ENCODE measurements at regions not wholly inside any gene's neighbourhood (a gene's known extent, or its start where the extent isn't known, plus 50 kb on each side); places are given as distances from the start of the nearest gene placed in this dataset.

DNA sequence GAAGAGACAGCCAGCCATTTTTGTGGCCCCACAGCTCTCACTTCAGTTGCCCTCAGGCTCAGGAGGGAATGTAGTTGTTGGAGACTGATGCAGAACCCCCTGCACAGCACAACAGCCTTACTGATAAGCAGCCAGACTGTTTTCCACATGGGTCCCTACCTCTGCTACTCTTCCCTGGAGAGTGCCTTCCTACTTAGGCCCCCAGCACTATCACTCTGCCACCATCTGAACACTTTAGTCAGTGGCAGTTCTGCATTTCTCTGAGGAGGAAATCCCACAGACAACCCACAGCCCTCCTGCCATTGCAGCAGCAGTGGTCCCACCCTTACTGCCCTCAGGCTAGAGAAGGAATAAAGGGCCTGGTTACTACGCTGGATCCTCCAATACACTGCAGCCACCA, 61.8 kb upstream of the PTPRD start:
- no peak for DNase-seq

DNA sequence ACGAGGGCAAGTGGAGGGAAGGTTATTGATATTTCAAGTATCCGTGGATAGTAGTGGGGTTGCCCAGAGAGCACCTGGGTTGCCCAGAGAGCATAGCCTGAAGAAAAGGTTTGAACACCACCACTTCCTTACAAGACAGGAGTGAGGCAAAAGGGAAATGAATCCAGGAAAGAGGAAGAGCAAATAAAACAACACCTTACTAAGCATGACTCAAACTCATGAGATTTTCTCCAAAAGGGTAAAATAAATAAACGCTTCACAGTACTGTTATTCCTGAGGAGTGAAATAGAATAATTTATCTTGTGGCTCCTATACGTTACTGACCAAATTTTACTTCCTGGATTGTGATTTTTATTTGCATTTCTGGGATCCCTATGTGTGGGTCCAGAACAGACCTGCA, 65.2 kb upstream of the PTPRD start:
- no peak for DNase-seq

DNA sequence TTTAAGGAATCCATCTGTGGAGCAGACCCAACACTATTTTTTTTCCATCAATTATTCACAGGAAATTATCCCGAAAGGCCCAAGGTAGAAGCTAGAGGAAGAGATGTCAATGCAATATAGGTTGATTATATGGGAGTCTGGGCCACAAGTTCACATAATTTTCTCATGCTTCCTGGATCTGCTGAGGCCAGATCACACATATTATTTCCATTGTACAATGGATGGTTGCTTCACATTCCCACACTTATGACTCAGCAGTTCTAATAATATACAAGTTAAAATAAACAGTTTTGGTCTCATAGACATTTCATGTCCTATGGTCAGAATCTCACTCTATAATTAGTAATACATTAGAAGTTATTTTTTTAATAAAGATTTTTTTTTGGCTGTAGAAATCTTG, 66.0 kb upstream of the PTPRD start:
- no peak for DNase-seq

DNA sequence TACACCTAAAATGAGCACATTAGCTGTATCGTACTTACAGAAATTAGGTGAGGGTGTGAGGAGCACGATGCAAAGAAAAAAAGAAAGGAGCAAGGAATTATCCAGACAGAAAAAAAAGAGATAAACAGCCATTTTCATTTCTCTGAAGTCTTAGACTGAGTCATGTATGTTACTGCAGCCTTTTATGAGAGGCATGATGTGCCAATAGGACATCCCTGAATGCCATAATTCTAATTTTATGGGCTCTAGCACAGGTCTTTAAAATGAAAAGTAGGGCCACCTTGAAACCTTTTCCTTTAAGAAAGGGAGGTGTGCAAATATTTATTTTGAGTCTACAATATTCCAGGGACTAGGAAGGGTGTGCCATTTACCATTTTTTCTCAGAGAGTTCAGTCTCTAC, 74.1 kb upstream of the PTPRD start:
- no peak for DNase-seq

DNA sequence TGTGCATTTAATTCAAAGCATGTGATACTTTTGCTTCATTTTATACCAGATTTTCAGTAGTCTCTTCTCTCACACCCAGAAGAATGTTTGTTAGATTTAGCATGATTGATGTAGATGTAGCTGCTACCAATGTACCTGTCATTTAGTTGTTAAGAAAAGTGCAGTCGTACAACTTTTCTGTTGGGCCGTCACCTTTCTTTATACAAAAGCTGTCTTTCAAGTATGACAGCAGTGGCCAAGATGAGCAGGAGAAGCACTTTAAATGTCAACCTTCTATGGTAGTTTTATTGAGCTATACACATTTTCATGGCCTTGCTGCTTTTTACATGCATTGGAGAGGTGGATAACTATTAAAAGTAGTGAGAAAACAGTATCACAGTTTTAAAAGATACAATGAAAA, 77.7 kb upstream of the PTPRD start:
- no peak for DNase-seq

DNA sequence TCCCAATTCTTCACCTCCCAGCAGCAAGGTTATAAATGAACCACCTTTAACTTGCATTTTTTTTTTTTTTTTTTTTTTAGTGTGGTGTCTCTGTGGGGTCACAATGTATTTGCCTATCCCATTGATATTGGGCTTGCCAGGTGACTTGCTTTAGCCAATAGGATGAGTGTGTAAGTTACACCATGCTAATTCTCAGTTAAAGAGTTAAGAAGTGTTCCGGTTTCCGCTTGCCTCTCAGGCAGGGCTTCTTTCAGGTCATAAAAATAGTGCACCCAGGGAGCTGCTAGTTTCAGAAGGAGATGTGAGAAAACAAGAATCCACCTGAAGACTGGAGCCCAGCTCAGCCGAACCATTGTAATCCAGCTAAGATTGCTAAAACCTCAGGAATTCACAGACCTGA, 84.2 kb upstream of the PTPRD start:
- DNase-seq = no peak

DNA sequence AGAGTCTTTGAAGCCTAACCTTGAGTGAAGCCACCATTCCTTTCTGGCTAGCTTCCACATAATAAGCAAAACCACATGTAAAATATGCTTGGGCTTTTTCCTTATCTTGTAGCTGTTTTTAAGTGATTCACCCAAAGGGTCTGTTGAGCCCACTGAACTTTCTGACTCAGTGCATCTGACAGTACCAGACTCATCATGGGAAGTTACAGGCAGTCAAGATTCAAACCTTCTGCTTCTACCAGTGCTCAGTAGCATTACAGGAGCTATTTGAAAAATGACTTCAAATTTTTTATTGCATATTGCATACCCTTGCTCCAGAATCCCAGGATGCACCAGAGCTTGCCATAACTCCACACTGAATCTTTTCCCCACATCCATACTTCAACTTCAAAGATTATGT, 87.5 kb upstream of the PTPRD start:
- DNase-seq = no peak

DNA sequence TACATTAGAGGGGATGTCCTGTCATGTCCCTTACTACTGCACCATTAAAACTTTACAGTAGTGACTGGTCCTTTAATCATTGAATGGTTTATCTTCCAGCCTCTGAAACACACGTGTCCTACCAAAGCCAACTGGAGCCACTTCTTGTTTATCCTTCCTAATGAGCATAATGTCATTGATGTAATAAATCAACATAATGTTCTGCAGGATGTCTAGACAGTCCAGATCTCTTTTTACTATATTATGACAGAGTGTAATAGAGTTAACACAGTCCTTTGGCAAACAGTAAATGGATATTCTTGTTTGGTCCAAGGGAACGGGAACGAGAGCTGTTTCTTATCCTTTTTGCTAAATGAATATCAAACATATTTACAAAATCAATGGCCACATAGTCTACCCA, 88.1 kb upstream of the PTPRD start:
- no peak for DNase-seq

DNA sequence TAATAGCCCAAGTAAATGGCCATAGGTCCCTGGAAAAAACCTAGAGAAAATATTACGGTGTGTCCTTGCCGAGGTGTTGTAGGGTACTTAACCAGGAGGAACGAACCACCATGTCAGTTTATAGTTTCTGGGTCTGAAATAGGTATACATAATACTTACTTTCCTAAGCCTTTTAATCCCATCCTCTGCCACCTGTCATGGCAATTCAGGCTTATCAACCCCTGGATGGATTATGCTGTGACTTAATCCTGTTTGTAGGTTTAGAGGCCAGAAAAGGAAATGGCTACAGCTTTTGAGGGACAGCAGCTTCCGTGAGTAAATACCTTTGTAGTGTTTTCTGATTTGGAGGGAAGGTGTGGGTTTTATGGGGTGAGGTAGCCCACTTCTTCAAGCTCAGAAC, 89.1 kb upstream of the PTPRD start:
- no peak for DNase-seq

DNA sequence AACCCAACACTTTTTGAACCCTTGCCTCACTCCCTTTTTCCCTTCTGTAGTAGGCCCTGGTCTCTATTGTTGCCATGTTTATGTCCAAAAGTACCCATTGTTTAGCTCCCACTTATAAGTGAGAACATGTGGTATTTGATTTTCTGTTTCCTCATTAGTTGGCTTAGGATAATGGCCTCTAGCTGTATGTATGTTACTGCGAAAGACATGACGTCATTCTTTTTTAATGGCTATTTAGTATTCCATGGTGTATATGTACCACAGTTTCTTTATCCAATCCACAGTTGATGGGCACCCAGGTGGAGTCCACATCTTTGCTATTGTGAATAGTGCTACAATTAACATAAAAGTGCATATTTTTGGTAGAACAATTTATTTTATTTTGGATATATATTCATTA, 90.3 kb upstream of the PTPRD start:
- no peak for DNase-seq

DNA sequence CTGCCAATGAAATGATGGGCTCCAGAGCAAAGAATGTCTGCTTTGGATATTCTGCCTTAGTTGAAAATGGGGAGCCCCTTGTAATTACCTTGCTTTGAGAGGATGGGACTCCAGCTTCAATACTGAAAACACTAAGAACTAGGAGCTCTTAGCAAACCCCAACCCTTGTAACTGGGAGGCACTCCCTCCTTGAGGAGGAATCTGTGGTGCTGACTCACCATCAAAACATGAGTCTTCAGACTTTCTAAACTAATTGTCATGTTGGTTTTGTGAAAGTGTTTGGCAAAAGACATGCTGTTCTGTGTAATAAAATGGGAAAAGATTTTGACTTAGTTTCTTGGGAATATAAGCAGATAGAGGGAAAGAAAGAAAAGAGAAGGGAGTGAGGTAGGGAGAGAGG, 91.9 kb upstream of the PTPRD start:
- DNase-seq = no peak

DNA sequence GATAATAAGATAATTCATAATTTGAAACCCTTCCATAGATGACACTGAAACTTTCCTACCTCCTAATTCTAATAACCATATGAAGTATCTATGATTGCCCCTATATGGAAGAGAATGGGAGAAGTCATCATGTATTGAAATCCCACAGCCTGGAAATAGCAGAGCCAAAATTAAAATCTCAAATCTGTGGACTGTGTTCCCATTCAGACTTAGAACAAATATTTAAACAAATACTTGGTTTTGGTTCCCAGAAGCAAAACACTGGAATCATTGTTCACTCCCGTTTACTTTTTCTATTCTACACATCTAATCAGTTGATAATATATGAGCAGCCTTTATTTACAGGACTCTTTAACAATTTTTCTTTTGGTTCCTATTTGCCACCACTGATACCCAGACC, 92.6 kb upstream of the PTPRD start:
- DNase-seq = no peak

DNA sequence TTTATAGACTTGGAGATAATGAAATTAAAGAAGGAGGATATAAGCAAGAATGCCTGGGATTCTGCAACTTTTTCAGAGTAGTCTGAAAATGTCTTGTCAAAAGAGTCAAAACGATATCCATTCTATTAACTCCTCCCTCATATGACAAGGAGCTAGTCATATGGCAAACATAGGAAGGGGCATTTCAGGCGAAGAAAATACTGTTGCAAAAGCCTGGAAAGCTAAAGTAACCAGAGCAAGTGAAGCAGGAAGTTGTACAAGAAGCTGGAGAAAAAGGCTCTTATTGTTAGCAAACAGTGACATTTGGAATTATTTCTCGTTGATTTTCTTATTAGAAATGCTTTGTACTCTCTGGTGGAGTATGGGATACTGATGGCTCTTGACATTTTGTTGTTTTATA, 94.0 kb upstream of the PTPRD start:
- DNase-seq = no peak

DNA sequence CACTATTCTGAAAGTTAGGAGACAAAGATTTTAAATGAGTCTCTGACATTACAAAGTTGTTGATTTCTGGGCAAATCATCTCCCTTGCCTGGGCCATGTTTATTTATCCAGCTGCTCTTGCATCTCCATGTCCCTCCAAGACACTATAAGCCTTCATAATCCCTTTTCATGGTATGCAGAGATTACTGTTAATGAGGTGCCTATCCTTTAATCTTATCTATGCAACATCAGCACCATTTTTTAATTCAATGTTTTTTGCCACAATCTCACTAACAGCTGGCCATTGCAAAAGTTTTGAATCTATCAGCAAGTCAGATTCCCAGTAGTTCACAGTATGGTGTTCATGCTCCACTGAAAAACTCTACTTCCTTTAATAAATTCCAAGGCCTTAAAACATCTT, 108.5 kb upstream of the PTPRD start:
- DNase-seq = no peak

DNA sequence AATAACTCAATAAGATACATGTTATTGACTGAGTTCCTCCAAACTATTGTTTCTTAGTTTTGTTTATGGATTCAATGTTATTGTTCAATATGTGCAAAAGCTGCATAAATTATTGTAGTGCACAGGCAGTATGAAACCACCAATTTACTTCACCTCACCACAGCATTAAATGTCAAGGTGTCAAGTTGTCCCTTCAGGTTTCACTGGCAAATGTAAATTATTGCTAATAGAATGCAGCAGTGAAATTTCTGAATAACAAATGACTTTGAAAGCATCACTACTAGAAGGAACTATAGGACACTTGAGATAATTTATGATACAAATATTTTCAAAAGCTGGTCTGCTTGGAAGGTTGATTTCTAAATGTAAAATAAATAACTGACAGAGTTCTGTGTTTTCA, 116.4 kb upstream of the PTPRD start:
- DNase-seq = no peak

DNA sequence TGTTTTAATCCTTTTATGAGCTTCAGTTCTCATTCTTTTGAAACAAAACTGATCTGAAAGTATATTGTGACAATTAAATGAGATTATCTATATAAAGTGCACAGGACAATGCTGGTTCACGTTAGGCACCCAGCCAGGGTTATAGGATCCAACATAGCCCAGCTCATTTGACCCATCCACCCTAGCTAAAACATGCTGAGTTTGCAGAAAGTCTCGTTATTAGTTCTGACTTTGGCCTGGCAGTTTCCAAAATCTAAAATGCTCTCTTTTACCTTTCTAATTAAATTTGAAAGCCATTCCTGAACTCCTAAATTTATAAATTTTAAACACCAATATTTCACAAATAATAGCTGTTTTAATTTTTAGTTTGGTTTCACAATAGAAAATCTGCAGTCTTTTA, 131.9 kb upstream of the PTPRD start:
- no peak for DNase-seq

DNA sequence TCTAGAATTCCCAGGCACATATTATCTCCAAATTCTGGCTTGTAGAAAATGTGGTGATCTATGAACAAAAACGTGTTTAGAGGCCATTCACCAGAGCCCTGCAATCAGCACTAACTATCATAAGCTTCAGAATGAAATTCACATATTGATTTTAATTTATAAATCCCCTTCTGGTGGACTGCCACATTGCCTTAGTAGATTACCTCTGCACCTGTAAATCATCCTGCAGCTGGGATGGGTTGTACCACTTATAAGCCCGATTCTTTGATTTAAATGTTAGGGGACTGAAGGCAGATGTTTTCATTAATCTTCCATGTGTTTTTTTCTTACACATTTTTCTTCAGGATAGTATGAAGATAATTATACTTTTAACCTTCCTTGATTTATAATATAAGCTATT, 140.7 kb upstream of the PTPRD start:
- DNase-seq = no peak

DNA sequence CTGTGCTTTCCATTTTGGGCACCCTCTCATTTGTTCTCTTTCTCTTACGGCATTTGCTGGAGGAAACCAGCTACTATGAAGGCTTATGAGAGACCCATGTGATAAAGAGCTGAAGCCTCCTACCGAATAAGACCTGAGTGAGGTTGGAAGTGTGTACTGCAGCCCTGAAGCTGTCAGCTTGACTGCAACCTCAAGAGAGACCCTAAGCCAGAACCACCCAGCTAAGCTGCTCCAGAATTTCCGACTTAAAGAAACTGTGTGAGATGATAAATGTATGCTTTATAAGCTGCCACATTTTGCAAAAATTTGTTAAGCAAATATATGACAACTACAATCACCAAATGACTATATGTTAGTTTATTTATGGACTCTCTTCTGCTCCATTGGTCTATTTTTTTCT, 151.7 kb upstream of the PTPRD start:
- no peak for DNase-seq

DNA sequence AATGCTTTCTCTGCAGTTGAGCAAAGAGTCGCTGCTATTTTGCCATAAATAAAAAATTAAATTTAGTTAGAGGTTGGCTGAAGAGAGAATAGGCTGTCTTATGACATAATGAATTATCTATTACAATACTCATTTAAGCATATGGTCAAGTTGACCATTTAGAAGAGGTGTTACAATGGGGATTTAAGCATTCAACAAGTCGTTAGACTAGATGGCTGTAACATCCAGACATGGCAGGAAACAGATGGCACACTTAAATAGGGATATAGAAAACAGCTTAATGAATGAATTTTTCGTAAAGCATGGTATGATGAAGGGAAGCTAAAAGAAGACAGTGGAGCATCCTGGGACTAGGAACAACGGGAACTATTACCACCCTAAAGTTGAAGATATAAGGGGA, 160.3 kb upstream of the PTPRD start:
- no peak for DNase-seq

DNA sequence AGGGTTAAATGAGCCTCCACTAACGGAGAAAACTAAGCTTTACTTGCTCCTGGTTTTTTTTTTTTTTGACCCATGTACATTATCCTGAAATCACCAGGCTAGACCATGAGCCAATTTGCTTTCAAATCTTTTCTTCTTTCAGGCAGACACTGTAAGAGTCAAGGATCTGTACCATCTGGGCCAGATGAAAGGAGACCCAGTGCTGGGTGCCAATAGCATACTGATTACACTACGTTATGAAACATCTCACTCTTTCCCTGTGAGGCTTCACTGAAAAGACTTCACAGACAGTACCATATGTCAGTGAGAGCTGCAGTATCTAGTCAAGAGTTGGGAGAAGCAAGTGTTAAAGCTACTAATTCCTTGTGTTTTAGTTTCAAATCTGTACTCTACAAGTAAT, 161.2 kb upstream of the PTPRD start:
- no peak for DNase-seq

DNA sequence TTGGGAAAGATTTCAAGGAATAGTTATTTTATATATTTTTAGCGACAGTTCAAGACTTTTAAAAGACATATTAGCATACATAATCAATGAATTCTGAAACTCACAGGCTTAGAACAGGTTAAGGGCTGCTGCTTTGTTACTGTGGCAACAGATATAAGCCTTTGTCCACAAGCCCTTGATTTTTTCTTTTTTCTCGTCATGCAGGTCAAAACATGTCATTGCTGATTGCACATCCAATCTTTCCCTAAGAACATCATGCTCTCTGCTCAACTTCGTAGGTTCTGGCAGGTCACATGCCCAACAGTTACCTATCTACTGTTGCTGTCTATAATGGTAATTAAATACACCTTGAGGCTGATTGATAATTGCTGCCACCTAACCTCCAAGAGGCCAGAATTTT, 172.5 kb upstream of the PTPRD start:
- DNase-seq = no peak

DNA sequence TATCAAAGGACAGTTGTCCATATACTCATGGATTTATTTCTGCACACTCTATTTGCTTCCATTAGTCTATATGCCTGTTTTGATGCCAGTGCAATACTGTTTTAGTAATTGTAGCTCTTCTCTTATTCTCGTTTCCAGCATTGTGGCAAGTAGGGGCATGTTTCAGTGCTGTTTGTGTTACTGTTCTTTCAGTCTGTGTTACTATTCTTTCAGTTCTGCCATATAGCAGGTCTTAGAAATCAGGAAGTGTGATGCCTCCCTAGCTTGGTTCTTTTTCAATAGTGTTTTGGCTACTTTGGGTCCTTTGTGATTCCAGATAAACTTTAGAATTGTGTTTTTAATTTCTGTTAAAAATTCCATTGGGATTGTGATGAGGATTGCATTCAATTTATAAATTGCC, 180.5 kb upstream of the PTPRD start:
- no peak for DNase-seq

DNA sequence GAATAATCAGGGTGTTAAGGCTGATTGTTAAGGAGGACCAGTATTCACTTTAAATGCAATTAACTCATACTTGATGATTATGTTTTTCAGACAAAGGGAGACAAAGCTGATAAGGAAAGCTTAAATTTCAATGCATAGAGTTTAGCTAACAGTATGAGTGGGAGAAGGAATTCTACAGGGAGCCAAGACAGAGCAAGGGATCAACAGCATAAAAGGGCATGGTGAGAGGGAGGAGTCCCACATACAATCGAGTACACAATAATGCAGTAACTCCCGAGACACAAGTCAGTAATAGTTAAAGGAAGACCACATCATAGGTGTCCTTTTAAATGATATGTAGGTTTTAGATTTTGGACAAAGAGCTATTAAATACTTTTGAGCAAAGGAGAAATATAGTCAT, 191.7 kb upstream of the PTPRD start:
- no peak for DNase-seq

DNA sequence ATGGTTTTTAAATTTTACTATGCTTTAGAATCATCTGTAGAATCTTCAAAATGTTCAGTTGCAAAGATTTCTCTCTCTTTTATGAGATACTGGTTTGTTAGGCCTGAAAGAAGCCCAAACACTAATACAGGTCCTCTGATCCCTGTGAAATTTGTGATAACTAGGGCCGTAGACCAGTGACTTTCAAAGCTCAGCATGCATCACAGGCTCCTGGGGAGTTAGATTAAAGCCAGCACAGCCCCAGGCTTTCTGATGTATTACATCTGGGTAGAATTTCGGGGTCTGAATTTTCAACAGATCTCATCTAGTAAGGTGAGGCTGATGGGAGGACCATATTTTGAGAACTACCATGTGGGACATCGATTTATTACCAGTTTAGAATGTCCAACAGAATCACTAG, 194.1 kb upstream of the PTPRD start:
- no peak for DNase-seq

DNA sequence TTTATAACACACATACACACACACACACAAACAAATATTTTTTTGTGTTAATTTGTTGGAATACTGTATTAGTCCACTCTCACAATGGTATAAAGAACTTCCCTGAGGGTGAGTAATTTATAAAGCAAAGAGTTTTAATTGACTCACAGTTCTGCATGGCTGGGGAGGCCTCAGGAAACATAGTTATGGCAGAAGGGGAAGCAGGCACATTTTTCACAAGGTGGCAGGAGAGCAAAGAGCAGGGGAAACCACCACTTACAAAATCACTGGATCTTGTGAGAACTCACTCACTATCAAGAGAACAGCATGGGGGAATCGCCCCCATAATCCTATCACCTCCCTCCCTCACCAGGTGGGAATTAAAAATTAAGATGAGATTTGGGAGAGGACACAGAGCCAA, 205.4 kb upstream of the PTPRD start:
- no peak for DNase-seq

DNA sequence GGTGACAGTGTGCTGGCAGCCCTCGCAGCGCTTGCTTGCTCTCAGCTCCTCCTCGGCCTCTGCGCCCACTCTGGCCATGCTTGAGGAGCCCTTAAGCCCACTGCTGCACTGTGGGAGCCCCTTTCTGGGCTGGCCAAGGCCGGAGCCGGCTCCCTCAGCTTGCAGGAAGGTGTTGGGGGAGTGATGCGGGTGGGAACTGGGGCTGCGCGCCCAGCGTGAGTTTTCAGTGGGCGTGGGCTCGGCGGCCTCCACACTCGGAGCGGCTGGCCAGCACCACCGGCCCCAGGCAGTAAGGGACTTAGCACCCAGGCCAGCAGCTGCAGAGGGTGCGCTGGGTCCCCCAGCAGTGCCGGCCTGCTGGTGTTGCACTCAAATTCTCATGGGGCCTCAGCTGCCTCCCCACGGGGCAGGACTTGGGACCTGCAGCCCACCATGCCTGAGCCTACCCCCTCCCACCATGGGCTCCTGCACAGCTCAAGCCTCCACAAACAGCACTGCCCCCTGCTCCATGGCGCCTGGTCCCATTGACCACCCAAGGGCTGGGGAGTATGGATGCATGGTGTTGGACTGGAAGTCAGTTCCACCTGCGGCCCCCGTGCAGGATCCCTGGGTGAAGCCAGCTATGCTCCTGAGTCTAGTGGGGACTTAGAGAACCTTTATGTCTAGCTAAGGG, 223.1 kb upstream of the PTPRD start:
- no peak for DNase-seq
